Sigmoid colon (tissue), 6 donors: ENCODE measurements at regions not wholly inside any gene's neighbourhood (a gene's known extent, or its start where the extent isn't known, plus 50 kb on each side); places are given as distances from the start of the nearest gene placed in this dataset.

ENCODE experiments used
- DNase-seq: peaks from one replicate; pipeline ENCODE4 v3.0.0-alpha.2; 2019
- H3K27ac ChIP-seq, 4 donors: fragments of 200-600 bp; sonication (generic); one replicate each; pipeline ENCODE4 v1.5.1; 2016 to 2019; ENCODE audit warnings: mild to moderate bottlenecking in 1 of 4
- H3K27me3 ChIP-seq, 3 donors: fragments of 200-600 bp; sonication (generic); one replicate each; pipeline ENCODE4 v1.5.1; 2019; ENCODE audit warnings: mild to moderate bottlenecking in 1 of 3
- H3K36me3 ChIP-seq, 4 donors: fragments of 200-600 bp; sonication (generic); one replicate each; pipeline ENCODE4 v1.5.1; 2016 to 2019
- H3K4me1 ChIP-seq, 4 donors: fragments of 200-600 bp; sonication (generic); one replicate each; pipeline ENCODE4 v1.5.1; 2017 to 2019
- H3K4me3 ChIP-seq, 4 donors: fragments of 200-600 bp; sonication (generic); one replicate each; pipeline ENCODE4 v1.5.1; 2017 to 2019; ENCODE audit warnings: mild to moderate bottlenecking in 2 of 4, moderate library complexity in 1 of 4
- H3K9me3 ChIP-seq, 4 donors: fragments of 200-600 bp in 3 of 4; sonication (generic) in 3 of 4; one replicate each; pipeline versions ENCODE4 v1.5.1 to v1.6.1; 2013 to 2019
- CTCF ChIP-seq, 4 experiments: fragments of 450-650 bp in 3 of 4; fragments of 200-600 bp in 1 of 4; IDR thresholded peaks; one replicate each; pipeline ENCODE4 v1.5.1; 2016 to 2019; ENCODE audit warnings: antibody characterized with exemption in 4 of 4, mild to moderate bottlenecking in 3 of 4, moderate library complexity in 2 of 4
- EP300 ChIP-seq, 4 donors: sonication (generic); formaldehyde crosslinking; IDR thresholded peaks; one replicate each; pipeline ENCODE4 v1.6.1; 2017; ENCODE audit warnings: antibody characterized with exemption in 4 of 4
- POLR2A ChIP-seq, 2 donors: fragments of 450-650 bp; IDR thresholded peaks; one replicate each; pipeline ENCODE4 v1.6.1; 2016; ENCODE audit warnings: antibody characterized with exemption in 2 of 2, mild to moderate bottlenecking in 2 of 2, moderate library complexity in 2 of 2
- POLR2AphosphoS5 ChIP-seq, 4 donors: sonication (generic); formaldehyde crosslinking; IDR thresholded peaks; one replicate each; pipeline ENCODE4 v1.6.1; 2017; ENCODE audit warnings: antibody characterized with exemption in 4 of 4
- WGBS, 2 donors: extraction: QIAGEN DNeasy Blood & Tissue Kit; methylation state at CpG; one replicate each; pipeline ENCODE4 v1.1.7; 2013; 5-methylcytosine and 5-hydroxymethylcytosine counted together
- intact Hi-C: fragments of 100-400 bp; cut with DNase I; formaldehyde crosslinking; loops from one replicate; pipeline ENCODE4 v1.15.1; 2023
- donor health status: healthy with polysubstance abuse.
- donor health status: healthy.

GRCh38 chr5:56523790-56524575, 290.9 kb upstream of the ANKRD55 start:
- H3K27me3 ChIP-seq, result no peaks in the 10 kb centered on the region
- H3K4me3 ChIP-seq, result no peak overlapping the region
- H3K27ac ChIP-seq, result peak overlapping the region in 3 of 4 donors; percentile 3 to 52 (median 44)
- WGBS, 2 donors, result 60 to 72% methylated on average over 6 of the region's 6 CpGs
- TF ChIP-seq POLR2A (IDR thresholded peaks at IDR 0.05), result no peak
- peak in 1 of 4 donors; percentile 15 for TF ChIP-seq POLR2AphosphoS5 (IDR thresholded peaks at IDR 0.05)
- no peaks in the 10 kb centered on the region for H3K36me3 ChIP-seq
- H3K9me3 ChIP-seq, result no peaks in the 10 kb centered on the region
- intact Hi-C loops, result no loop called here
- no peak for DNase-seq
- peaks cover 0 to 19% (median 15%) of the 10 kb centered on the region in 4 donors for H3K4me1 ChIP-seq

- intact Hi-C loops, result no loop called here
- no peaks in the 10 kb centered on the region for H3K36me3 ChIP-seq
- H3K4me3 ChIP-seq, result no peak overlapping the region
- no peaks in the 10 kb centered on the region for H3K27me3 ChIP-seq
- no peak for DNase-seq
- H3K27ac ChIP-seq, result peak overlapping the region in 3 of 4 donors; percentile 3 to 52 (median 44)
- H3K9me3 ChIP-seq, result no peaks in the 10 kb centered on the region
- TF ChIP-seq POLR2AphosphoS5 (IDR thresholded peaks at IDR 0.05) (peak in 2 of 4 donors; percentile 29 to 60), CTCF (IDR thresholded peaks at IDR 0.05) (no peak)
- 72 to 74% methylated on average over 1 of the region's 1 CpG for WGBS, 2 donors
- peaks cover 0 to 19% (median 15%) of the 10 kb centered on the region in 4 donors for H3K4me1 ChIP-seq
These were observed 289.8 kb upstream of the ANKRD55 start for GRCh38 chr5:56522960-56523359.

GRCh38 chr5:56522169-56522568, 289.0 kb upstream of the ANKRD55 start:
- WGBS, 2 donors, result 82 to 87% methylated on average over 5 of the region's 5 CpGs
- Histone ChIP-seq H3K4me3 (no peak overlapping the region), H3K27me3 (no peaks in the 10 kb centered on the region), H3K4me1 (peaks cover 0 to 19% (median 15%) of the 10 kb centered on the region in 4 donors), H3K36me3 (no peaks in the 10 kb centered on the region), H3K27ac (no peak overlapping the region), H3K9me3 (no peaks in the 10 kb centered on the region)
- no peak for DNase-seq
- no peak for TF ChIP-seq EP300 (IDR thresholded peaks at IDR 0.05)
- no peak for TF ChIP-seq CTCF (IDR thresholded peaks at IDR 0.05)
- no peak for TF ChIP-seq POLR2AphosphoS5 (IDR thresholded peaks at IDR 0.05)
- TF ChIP-seq POLR2A (IDR thresholded peaks at IDR 0.05), result no peak
- intact Hi-C loops, result no loop called here

- intact Hi-C loops, result no loop called here
- no peaks in the 10 kb centered on the region for H3K9me3 ChIP-seq
- no peak overlapping the region for H3K27ac ChIP-seq
- H3K27me3 ChIP-seq, result no peaks in the 10 kb centered on the region
- 92 to 95% methylated on average over 11 of the region's 11 CpGs for WGBS, 2 donors
- no peak for DNase-seq
- H3K4me3 ChIP-seq, result no peak overlapping the region
- H3K36me3 ChIP-seq, result no peaks in the 10 kb centered on the region
- TF ChIP-seq EP300 (IDR thresholded peaks at IDR 0.05) (no peak), POLR2AphosphoS5 (IDR thresholded peaks at IDR 0.05) (no peak), CTCF (IDR thresholded peaks at IDR 0.05) (no peak), POLR2A (IDR thresholded peaks at IDR 0.05) (no peak)
- peaks cover 0 to 19% (median 15%) of the 10 kb centered on the region in 4 donors for H3K4me1 ChIP-seq
These were observed 288.0 kb upstream of the ANKRD55 start for GRCh38 chr5:56520986-56521730.

GRCh38 chr5:56518820-56519219, 285.7 kb upstream of the ANKRD55 start:
- WGBS, 2 donors, result 91 to 94% methylated on average over 4 of the region's 4 CpGs
- intact Hi-C loops, result no loop called here
- Histone ChIP-seq H3K4me3 (no peak overlapping the region), H3K9me3 (no peaks in the 10 kb centered on the region), H3K27ac (no peak overlapping the region), H3K4me1 (peaks cover 0 to 14% (median 11%) of the 10 kb centered on the region in 4 donors), H3K36me3 (no peaks in the 10 kb centered on the region), H3K27me3 (no peaks in the 10 kb centered on the region)
- DNase-seq, result no peak
- TF ChIP-seq POLR2A (IDR thresholded peaks at IDR 0.05) (no peak), EP300 (IDR thresholded peaks at IDR 0.05) (no peak), CTCF (IDR thresholded peaks at IDR 0.05) (no peak), POLR2AphosphoS5 (IDR thresholded peaks at IDR 0.05) (no peak)
